Activated naive CD4-positive, alpha-beta T cell treated with anti-CD3 and anti-CD28 coated beads, Interleukin-2, amount 50 U/mL, for 24 hours (primary cell): ENCODE measurements at regions not wholly inside any gene's neighbourhood (a gene's known extent, or its start where the extent isn't known, plus 50 kb on each side); places are given as distances from the start of the nearest gene placed in this dataset.
"Not testable (repeated sequence)": the region's sequence is repeated elsewhere in the genome, so short reads cannot be mapped to it uniquely, and the experiment has no call there.

Source experiments
- H3K27ac Mint-ChIP-seq: one replicate; pipeline ENCODE4 v1.8.0; 2021; ENCODE audit warnings: mild to moderate bottlenecking, mixed read lengths
- H3K27me3 Mint-ChIP-seq: one replicate; pipeline ENCODE4 v1.8.0; 2021; ENCODE audit warnings: mixed read lengths
- H3K36me3 Mint-ChIP-seq: one replicate; pipeline ENCODE4 v1.8.0; 2021; ENCODE audit warnings: mixed read lengths
- H3K4me1 Mint-ChIP-seq: one replicate; pipeline ENCODE4 v1.8.0; 2021; ENCODE audit warnings: mixed read lengths
- H3K4me3 Mint-ChIP-seq: one replicate; pipeline ENCODE4 v1.8.0; 2021; ENCODE audit warnings: mild to moderate bottlenecking, mixed read lengths
- H3K9me3 Mint-ChIP-seq: one replicate; pipeline ENCODE4 v1.8.0; 2021; ENCODE audit warnings: mixed read lengths

GRCh38 chr13:44303681-44304432 lies 69.8 kb upstream of the SERP2 start:
- Mint-ChIP-seq H3K9me3 (peaks cover 7% of the 10 kb centered on the region), H3K27me3 (no peaks in the 10 kb centered on the region), H3K36me3 (no peaks in the 10 kb centered on the region), H3K4me1 (peaks cover 41% of the 10 kb centered on the region), H3K27ac (no peak overlapping the region), H3K4me3 (no peak overlapping the region)

- Mint-ChIP-seq H3K4me3 (no peak overlapping the region), H3K4me1 (peaks cover 41% of the 10 kb centered on the region), H3K27me3 (no peaks in the 10 kb centered on the region), H3K9me3 (peaks cover 7% of the 10 kb centered on the region), H3K27ac (no peak overlapping the region), H3K36me3 (no peaks in the 10 kb centered on the region)
Measured at GRCh38 chr13:44304433-44304725, 69.2 kb upstream of the SERP2 start.

- H3K27me3 Mint-ChIP-seq: no peaks in the 10 kb centered on the region
- H3K36me3 Mint-ChIP-seq: no peaks in the 10 kb centered on the region
- no peak overlapping the region for H3K4me3 Mint-ChIP-seq
- no peak overlapping the region for H3K27ac Mint-ChIP-seq
- H3K9me3 Mint-ChIP-seq: peaks cover 7% of the 10 kb centered on the region
- H3K4me1 Mint-ChIP-seq: peaks cover 41% of the 10 kb centered on the region
Measured at GRCh38 chr13:44305286-44305685, 68.3 kb upstream of the SERP2 start.

- Mint-ChIP-seq H3K4me1 (peaks cover 40% of the 10 kb centered on the region), H3K27me3 (no peaks in the 10 kb centered on the region), H3K4me3 (peak overlapping the region; percentile 64), H3K27ac (no peak overlapping the region), H3K36me3 (no peaks in the 10 kb centered on the region), H3K9me3 (peaks cover 7% of the 10 kb centered on the region)
Measured at GRCh38 chr13:44305917-44306370, 67.7 kb upstream of the SERP2 start.

- H3K4me1 Mint-ChIP-seq: peaks cover 34% of the 10 kb centered on the region
- peaks cover 2% of the 10 kb centered on the region for H3K9me3 Mint-ChIP-seq
- peak overlapping the region; percentile 64 for H3K4me3 Mint-ChIP-seq
- H3K36me3 Mint-ChIP-seq: no peaks in the 10 kb centered on the region
- H3K27ac Mint-ChIP-seq: no peak overlapping the region
- no peaks in the 10 kb centered on the region for H3K27me3 Mint-ChIP-seq
Measured at GRCh38 chr13:44306371-44307192, 67.0 kb upstream of the SERP2 start.

GRCh38 chr13:44307255-44307654 lies 66.4 kb upstream of the SERP2 start:
- Mint-ChIP-seq H3K27ac (peak overlapping the region; percentile 53), H3K4me1 (peaks cover 32% of the 10 kb centered on the region), H3K4me3 (peak overlapping the region; percentile 45), H3K9me3 (no peaks in the 10 kb centered on the region), H3K27me3 (no peaks in the 10 kb centered on the region), H3K36me3 (no peaks in the 10 kb centered on the region)

GRCh38 chr13:44307844-44308243 lies 65.8 kb upstream of the SERP2 start:
- H3K4me1 Mint-ChIP-seq: peaks cover 37% of the 10 kb centered on the region
- no peaks in the 10 kb centered on the region for H3K9me3 Mint-ChIP-seq
- H3K4me3 Mint-ChIP-seq: no peak overlapping the region
- H3K27me3 Mint-ChIP-seq: peaks cover 2% of the 10 kb centered on the region
- H3K27ac Mint-ChIP-seq: no peak overlapping the region
- H3K36me3 Mint-ChIP-seq: peaks cover 2% of the 10 kb centered on the region

- H3K4me1 Mint-ChIP-seq: peaks cover 39% of the 10 kb centered on the region
- peak overlapping the region; percentile 8 for H3K27ac Mint-ChIP-seq
- peaks cover 3% of the 10 kb centered on the region for H3K36me3 Mint-ChIP-seq
- peaks cover 3% of the 10 kb centered on the region for H3K9me3 Mint-ChIP-seq
- peaks cover 3% of the 10 kb centered on the region for H3K27me3 Mint-ChIP-seq
- no peak overlapping the region for H3K4me3 Mint-ChIP-seq
Measured at GRCh38 chr13:44308352-44308751, 65.3 kb upstream of the SERP2 start.

GRCh38 chr13:44309794-44310757 lies 63.5 kb upstream of the SERP2 start:
- H3K9me3 Mint-ChIP-seq: peaks cover 5% of the 10 kb centered on the region
- no peak overlapping the region for H3K27ac Mint-ChIP-seq
- H3K4me3 Mint-ChIP-seq: no peak overlapping the region

GRCh38 chr13:44311011-44311780 lies 62.4 kb upstream of the SERP2 start:
- H3K4me3 Mint-ChIP-seq: no peak overlapping the region
- no peak overlapping the region for H3K27ac Mint-ChIP-seq
- H3K27me3 Mint-ChIP-seq: peaks cover 6% of the 10 kb centered on the region

More at GRCh38 chr13:44309794-44310757, 63.5 kb upstream of the SERP2 start:
- peaks cover 4% of the 10 kb centered on the region for H3K36me3 Mint-ChIP-seq
- peaks cover 38% of the 10 kb centered on the region for H3K4me1 Mint-ChIP-seq
- H3K27me3 Mint-ChIP-seq: peaks cover 6% of the 10 kb centered on the region

GRCh38 chr13:44312131-44312530 lies 61.5 kb upstream of the SERP2 start:
- Mint-ChIP-seq H3K36me3 (peaks cover 4% of the 10 kb centered on the region), H3K27me3 (peaks cover 6% of the 10 kb centered on the region), H3K9me3 (peaks cover 5% of the 10 kb centered on the region), H3K4me3 (no peak overlapping the region), H3K4me1 (peaks cover 17% of the 10 kb centered on the region), H3K27ac (no peak overlapping the region)

More at GRCh38 chr13:44311011-44311780, 62.4 kb upstream of the SERP2 start:
- Mint-ChIP-seq H3K36me3 (peaks cover 4% of the 10 kb centered on the region), H3K4me1 (peaks cover 27% of the 10 kb centered on the region), H3K9me3 (peaks cover 5% of the 10 kb centered on the region)

- peaks cover 4% of the 10 kb centered on the region for H3K36me3 Mint-ChIP-seq
- peaks cover 12% of the 10 kb centered on the region for H3K4me1 Mint-ChIP-seq
- peak overlapping the region; percentile 36 for H3K27ac Mint-ChIP-seq
- H3K9me3 Mint-ChIP-seq: peaks cover 5% of the 10 kb centered on the region
- H3K27me3 Mint-ChIP-seq: peaks cover 9% of the 10 kb centered on the region
- no peak overlapping the region for H3K4me3 Mint-ChIP-seq
Measured at GRCh38 chr13:44312834-44313551, 60.6 kb upstream of the SERP2 start.

GRCh38 chr13:44313674-44314073 lies 60.0 kb upstream of the SERP2 start:
- peaks cover 12% of the 10 kb centered on the region for H3K4me1 Mint-ChIP-seq
- peaks cover 4% of the 10 kb centered on the region for H3K36me3 Mint-ChIP-seq
- peak overlapping the region; percentile 36 for H3K27ac Mint-ChIP-seq
- peaks cover 5% of the 10 kb centered on the region for H3K9me3 Mint-ChIP-seq
- peaks cover 9% of the 10 kb centered on the region for H3K27me3 Mint-ChIP-seq
- no peak overlapping the region for H3K4me3 Mint-ChIP-seq

GRCh38 chr13:44314160-44314559 lies 59.5 kb upstream of the SERP2 start:
- H3K27me3 Mint-ChIP-seq, H3K9me3 Mint-ChIP-seq, H3K4me3 Mint-ChIP-seq: not testable (repeated sequence)

More at GRCh38 chr13:44314160-44314559, 59.5 kb upstream of the SERP2 start:
- H3K36me3 Mint-ChIP-seq, H3K27ac Mint-ChIP-seq: not testable (repeated sequence)
- H3K4me1 Mint-ChIP-seq: peaks cover 12% of the 10 kb centered on the region
